ENCODE measurements at regions not wholly inside any gene's neighbourhood (a gene's known extent, or its start where the extent isn't known, plus 50 kb on each side); places are given as distances from the start of the nearest gene placed in this dataset.

DNA sequence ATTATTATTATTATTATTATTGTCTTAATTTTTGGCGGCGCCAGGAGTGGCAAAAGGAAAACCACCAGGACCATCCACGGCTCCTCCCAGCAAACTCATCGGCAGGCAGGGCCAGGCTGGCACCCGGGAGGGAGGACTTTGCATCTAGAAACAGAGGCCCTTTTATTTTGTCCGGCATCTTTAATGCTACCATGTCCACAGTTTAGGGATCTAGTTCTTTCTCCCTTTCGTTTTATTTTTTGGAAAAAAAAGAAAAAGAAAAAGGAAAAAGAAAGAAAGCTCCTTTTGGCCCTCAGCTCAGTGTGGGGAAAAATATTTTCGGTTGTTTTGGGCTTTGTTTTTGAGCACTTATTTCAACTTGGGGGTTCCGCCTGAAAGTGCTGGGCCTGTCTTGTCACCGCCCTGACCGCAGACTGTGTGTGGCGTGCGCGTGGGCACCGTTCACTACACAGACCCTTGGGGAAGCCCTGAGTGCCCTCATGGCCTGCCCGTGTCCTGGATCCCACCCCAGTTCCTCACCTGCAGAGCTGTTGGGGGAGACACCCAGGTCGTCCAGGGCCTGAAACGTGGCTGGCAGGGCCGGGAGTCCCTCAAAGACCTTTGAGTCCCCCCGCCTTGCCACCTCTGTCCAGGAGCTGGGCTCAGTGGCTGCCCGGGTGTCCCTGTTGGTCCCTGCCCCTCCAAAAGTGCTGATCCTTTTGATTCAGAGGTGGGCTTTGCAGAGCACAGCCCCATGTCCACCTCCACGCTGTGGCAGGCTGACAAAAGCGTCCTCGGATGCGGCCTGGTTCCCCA is 69.1 kb upstream of the PPARA start (continued):
- TF ChIP-seq, protein P1, sequence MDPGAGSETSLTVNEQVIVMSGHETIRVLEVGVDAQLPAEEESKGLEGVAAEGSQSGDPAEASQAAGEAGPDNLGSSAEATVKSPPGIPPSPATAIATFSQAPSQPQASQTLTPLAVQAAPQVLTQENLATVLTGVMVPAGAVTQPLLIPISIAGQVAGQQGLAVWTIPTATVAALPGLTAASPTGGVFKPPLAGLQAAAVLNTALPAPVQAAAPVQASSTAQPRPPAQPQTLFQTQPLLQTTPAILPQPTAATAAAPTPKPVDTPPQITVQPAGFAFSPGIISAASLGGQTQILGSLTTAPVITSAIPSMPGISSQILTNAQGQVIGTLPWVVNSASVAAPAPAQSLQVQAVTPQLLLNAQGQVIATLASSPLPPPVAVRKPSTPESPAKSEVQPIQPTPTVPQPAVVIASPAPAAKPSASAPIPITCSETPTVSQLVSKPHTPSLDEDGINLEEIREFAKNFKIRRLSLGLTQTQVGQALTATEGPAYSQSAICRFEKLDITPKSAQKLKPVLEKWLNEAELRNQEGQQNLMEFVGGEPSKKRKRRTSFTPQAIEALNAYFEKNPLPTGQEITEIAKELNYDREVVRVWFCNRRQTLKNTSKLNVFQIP (CRISPR knock-in tag; IDR thresholded peaks at IDR 0.05; ENCODE audit: borderline replicate concordance, low read depth), result no peak
- no peak for TF ChIP-seq ZNF565 (CRISPR knock-in tag; conservative IDR thresholded peaks at IDR 0.05; ENCODE audit: low read depth)
- TF ChIP-seq, protein P2, sequence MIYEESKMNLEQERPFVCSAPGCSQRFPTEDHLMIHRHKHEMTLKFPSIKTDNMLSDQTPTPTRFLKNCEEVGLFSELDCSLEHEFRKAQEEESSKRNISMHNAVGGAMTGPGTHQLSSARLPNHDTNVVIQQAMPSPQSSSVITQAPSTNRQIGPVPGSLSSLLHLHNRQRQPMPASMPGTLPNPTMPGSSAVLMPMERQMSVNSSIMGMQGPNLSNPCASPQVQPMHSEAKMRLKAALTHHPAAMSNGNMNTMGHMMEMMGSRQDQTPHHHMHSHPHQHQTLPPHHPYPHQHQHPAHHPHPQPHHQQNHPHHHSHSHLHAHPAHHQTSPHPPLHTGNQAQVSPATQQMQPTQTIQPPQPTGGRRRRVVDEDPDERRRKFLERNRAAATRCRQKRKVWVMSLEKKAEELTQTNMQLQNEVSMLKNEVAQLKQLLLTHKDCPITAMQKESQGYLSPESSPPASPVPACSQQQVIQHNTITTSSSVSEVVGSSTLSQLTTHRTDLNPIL (CRISPR knock-in tag; IDR thresholded peaks at IDR 0.05; ENCODE audit: low read depth), result no peak
- TF ChIP-seq, protein P3, sequence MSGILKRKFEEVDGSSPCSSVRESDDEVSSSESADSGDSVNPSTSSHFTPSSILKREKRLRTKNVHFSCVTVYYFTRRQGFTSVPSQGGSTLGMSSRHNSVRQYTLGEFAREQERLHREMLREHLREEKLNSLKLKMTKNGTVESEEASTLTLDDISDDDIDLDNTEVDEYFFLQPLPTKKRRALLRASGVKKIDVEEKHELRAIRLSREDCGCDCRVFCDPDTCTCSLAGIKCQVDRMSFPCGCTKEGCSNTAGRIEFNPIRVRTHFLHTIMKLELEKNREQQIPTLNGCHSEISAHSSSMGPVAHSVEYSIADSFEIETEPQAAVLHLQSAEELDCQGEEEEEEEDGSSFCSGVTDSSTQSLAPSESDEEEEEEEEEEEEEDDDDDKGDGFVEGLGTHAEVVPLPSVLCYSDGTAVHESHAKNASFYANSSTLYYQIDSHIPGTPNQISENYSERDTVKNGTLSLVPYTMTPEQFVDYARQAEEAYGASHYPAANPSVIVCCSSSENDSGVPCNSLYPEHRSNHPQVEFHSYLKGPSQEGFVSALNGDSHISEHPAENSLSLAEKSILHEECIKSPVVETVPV (CRISPR knock-in tag; IDR thresholded peaks at IDR 0.05), result no peak
- no peak for TF ChIP-seq ISL1 (CRISPR knock-in tag; IDR thresholded peaks at IDR 0.05)

DNA sequence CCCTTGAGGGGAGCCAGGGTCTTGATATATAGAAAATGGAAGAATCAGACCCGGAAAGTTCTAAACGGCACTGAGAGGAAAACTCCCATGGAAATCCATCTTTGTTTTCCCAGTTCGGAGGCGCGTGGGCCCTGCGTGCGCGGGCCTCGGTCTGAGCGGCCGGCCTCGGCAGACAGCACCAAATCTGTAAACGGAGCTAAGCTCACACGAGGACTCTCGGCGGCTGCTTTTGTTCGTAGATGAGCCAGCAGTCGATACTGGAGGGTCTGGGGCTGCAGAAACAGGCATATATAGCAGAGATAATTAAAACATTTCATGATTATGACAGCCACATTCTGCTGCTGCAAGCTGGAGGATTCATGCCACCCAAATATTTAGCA is 68.5 kb upstream of the PPARA start:
- TF ChIP-seq ZC3H10 (CRISPR knock-in tag; IDR thresholded peaks at IDR 0.05) (no peak), ARNTL (CRISPR knock-in tag; IDR thresholded peaks at IDR 0.05; ENCODE audit: borderline replicate concordance, low read depth) (no peak), RARB (CRISPR knock-in tag; IDR thresholded peaks at IDR 0.05) (no peak), ZNF565 (CRISPR knock-in tag; conservative IDR thresholded peaks at IDR 0.05; ENCODE audit: low read depth) (no peak), ISL1 (CRISPR knock-in tag; IDR thresholded peaks at IDR 0.05) (no peak), TCF4 (CRISPR knock-in tag; IDR thresholded peaks at IDR 0.05; ENCODE audit: borderline replicate concordance) (no peak), ZFP3 (CRISPR knock-in tag; IDR thresholded peaks at IDR 0.05) (no peak), ZNF8 (CRISPR knock-in tag; IDR thresholded peaks at IDR 0.05) (no peak), ZFP30 (CRISPR knock-in tag; IDR thresholded peaks at IDR 0.05) (no peak), OSR1 (CRISPR knock-in tag; IDR thresholded peaks at IDR 0.05) (no peak), TOX (CRISPR knock-in tag; IDR thresholded peaks at IDR 0.05; ENCODE audit: borderline replicate concordance) (no peak), ZNF70 (CRISPR knock-in tag; IDR thresholded peaks at IDR 0.05) (no peak), BACH2 (CRISPR knock-in tag; IDR thresholded peaks at IDR 0.05; ENCODE audit: borderline replicate concordance) (no peak), ESRRG (CRISPR knock-in tag; IDR thresholded peaks at IDR 0.05) (no peak), GLIS3 (CRISPR knock-in tag; IDR thresholded peaks at IDR 0.05) (no peak), TSHZ2 (CRISPR knock-in tag; IDR thresholded peaks at IDR 0.05) (no peak)
- TF ChIP-seq, protein P1 (CRISPR knock-in tag; IDR thresholded peaks at IDR 0.05; ENCODE audit: borderline replicate concordance, low read depth), result no peak
- TF ChIP-seq, protein P2 (CRISPR knock-in tag; IDR thresholded peaks at IDR 0.05; ENCODE audit: low read depth), result no peak
- TF ChIP-seq, protein P3 (CRISPR knock-in tag; IDR thresholded peaks at IDR 0.05), result no peak
- ATAC-seq, result no peak
